Fibroblast of lung (primary cell): ENCODE measurements at regions not wholly inside any gene's neighbourhood (a gene's known extent, or its start where the extent isn't known, plus 50 kb on each side); places are given as distances from the start of the nearest gene placed in this dataset.

ENCODE experiments used
- EZH2 ChIP-seq: IDR thresholded peaks from 2 replicates; pipeline ENCODE4 v1.5.1; 2012; ENCODE audit warnings: low read length, control low read depth, mild to moderate bottlenecking; ENCODE audit errors: missing control alignments
- TF ChIP-seq, protein P1 (sequence below), 2 donors: IDR thresholded peaks in 1 of 2; conservative IDR thresholded peaks in 1 of 2; 1 replicate in 1 of 2; 2 replicates in 1 of 2; pipeline ENCODE4 v1.5.1; 2011 to 2012; ENCODE audit warnings: low read length in 2 of 2, control low read depth in 1 of 2, inconsistent platforms in 1 of 2, low read depth in 1 of 2, mild to moderate bottlenecking in 1 of 2

DNA sequence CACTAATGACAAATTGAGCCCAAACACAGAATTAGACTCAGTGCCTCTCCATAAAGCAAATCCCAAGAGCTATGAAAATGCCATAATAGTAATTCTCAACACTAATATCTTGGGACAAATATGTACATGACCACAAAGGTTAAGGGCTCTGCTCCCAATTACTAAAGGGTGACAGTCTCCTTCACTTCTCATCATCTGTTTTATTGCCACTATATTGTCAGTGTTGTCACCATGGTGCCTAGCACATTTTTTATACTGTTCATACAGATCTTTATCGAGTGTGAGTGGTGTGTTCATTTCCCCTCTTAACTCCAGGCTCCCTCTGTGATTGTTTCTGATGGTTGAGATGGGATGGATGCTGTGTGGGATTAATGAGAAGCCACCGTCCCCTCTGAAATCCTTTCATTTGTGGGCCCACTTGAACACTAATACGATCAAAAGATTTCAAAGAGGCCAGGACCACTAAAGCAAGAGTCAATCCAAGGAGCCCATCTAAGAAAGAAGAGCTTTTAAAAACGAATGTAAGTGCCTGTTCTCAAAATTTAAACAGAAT, 277.7 kb downstream of the GXYLT1 start:
- TF ChIP-seq, protein P1, sequence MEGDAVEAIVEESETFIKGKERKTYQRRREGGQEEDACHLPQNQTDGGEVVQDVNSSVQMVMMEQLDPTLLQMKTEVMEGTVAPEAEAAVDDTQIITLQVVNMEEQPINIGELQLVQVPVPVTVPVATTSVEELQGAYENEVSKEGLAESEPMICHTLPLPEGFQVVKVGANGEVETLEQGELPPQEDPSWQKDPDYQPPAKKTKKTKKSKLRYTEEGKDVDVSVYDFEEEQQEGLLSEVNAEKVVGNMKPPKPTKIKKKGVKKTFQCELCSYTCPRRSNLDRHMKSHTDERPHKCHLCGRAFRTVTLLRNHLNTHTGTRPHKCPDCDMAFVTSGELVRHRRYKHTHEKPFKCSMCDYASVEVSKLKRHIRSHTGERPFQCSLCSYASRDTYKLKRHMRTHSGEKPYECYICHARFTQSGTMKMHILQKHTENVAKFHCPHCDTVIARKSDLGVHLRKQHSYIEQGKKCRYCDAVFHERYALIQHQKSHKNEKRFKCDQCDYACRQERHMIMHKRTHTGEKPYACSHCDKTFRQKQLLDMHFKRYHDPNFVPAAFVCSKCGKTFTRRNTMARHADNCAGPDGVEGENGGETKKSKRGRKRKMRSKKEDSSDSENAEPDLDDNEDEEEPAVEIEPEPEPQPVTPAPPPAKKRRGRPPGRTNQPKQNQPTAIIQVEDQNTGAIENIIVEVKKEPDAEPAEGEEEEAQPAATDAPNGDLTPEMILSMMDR (conservative IDR thresholded peaks at IDR 0.05 in 1 of 2, IDR thresholded peaks at IDR 0.05 in 1 of 2; ENCODE audit: low read depth in 1 of 2, low read length in 2 of 2), result no peak
- no peak for TF ChIP-seq EZH2
